Neutrophil (primary cell): ENCODE measurements at regions not wholly inside any gene's neighbourhood (a gene's known extent, or its start where the extent isn't known, plus 50 kb on each side); places are given as distances from the start of the nearest gene placed in this dataset.

Source experiments
- H3K27ac ChIP-seq: fragments of 200-600 bp; sonication (generic); 2 replicates; pipeline ENCODE4 v1.5.1; 2016; ENCODE audit warnings: mild to moderate bottlenecking, moderate library complexity
- H3K27me3 ChIP-seq: fragments of 200-600 bp; sonication (generic); 2 replicates; pipeline ENCODE4 v1.6.0; 2016; ENCODE audit warnings: mild to moderate bottlenecking
- H3K36me3 ChIP-seq: fragments of 200-600 bp; sonication (generic); 2 replicates; pipeline ENCODE4 v1.5.1; 2017
- H3K4me1 ChIP-seq, 2 experiments: fragments of 200-600 bp in 1 of 2; sonication (generic) in 1 of 2; 1 replicate in 1 of 2; 2 replicates in 1 of 2; pipeline versions ENCODE4 v1.5.1 to v1.6.1; 2013 to 2016; ENCODE audit warnings: low read depth in 1 of 2, low read length in 1 of 2, mild to moderate bottlenecking in 1 of 2, moderate library complexity in 1 of 2; ENCODE audit not compliant: control insufficient read depth in 1 of 2, insufficient read depth in 1 of 2
- H3K4me3 ChIP-seq, 2 experiments: fragments of 200-600 bp in 1 of 2; sonication (generic) in 1 of 2; 1 replicate in 1 of 2; 2 replicates in 1 of 2; pipeline ENCODE4 v1.5.1; 2013 to 2016; ENCODE audit warnings: low read depth in 1 of 2, low read length in 1 of 2, mild to moderate bottlenecking in 1 of 2, moderate library complexity in 1 of 2
- H3K9me3 ChIP-seq: fragments of 200-600 bp; sonication (generic); 2 replicates; pipeline ENCODE4 v1.5.1; 2016
- CTCF ChIP-seq: fragments of 200-600 bp; sonication (generic); IDR thresholded peaks from 2 replicates; pipeline ENCODE4 v1.5.1; 2016; ENCODE audit warnings: antibody characterized with exemption

GRCh38 chr2:176388861-176389260 lies 119.6 kb downstream of the MTX2 start:
- H3K36me3 ChIP-seq, result no peaks in the 10 kb centered on the region
- no peak overlapping the region for H3K27ac ChIP-seq
- H3K4me1 ChIP-seq, result no peaks in the 10 kb centered on the region
- H3K4me3 ChIP-seq, result no peak overlapping the region
- peaks cover 48% of the 10 kb centered on the region for H3K27me3 ChIP-seq
- no peaks in the 10 kb centered on the region for H3K9me3 ChIP-seq
- TF ChIP-seq CTCF, result no peak

- no peak overlapping the region for H3K27ac ChIP-seq
- no peak overlapping the region for H3K4me3 ChIP-seq
- peaks cover 41% of the 10 kb centered on the region for H3K27me3 ChIP-seq
- H3K4me1 ChIP-seq, result no peaks in the 10 kb centered on the region
- TF ChIP-seq CTCF, result no peak
- no peaks in the 10 kb centered on the region for H3K9me3 ChIP-seq
- H3K36me3 ChIP-seq, result no peaks in the 10 kb centered on the region
These were observed 121.3 kb downstream of the MTX2 start for GRCh38 chr2:176390276-176391147.

DNA sequence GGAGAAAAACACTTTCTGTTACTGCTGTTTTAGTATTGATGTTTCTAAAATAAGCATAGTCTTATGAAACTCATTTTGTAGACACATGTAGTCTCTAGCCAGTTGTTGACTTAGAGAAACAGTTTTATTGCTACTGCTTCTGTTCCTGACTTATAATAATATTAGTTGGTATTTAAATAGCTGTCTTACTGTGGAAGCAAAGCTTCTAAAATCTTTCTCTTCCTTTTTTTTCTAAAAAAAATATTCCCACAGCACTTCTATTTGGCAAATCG lies 121.8 kb downstream of the MTX2 start:
- Histone ChIP-seq H3K4me1 (no peaks in the 10 kb centered on the region), H3K27ac (no peak overlapping the region), H3K36me3 (no peaks in the 10 kb centered on the region), H3K9me3 (no peaks in the 10 kb centered on the region), H3K4me3 (no peak overlapping the region), H3K27me3 (peaks cover 41% of the 10 kb centered on the region)
- TF ChIP-seq CTCF, result no peak

DNA sequence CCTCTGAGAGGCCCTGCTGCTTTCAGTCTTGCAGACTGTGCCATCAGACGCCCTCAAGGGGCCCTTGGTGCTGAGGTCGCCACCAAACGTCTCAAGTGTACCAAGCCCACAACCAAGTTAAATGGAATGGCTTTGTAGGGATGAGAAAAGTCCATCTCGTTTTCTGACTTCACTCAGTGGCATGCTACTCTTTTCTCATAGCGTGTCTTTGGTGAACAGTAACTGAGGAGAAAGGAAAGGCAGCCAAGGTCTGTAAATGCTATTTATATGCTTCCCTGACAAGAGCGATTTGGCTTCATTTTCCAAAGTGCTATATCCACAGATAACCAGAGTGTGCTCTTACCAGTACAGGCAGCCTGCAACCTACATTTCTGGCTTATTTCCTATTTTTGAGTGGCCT lies 123.0 kb downstream of the MTX2 start:
- Histone ChIP-seq H3K9me3 (no peaks in the 10 kb centered on the region), H3K36me3 (no peaks in the 10 kb centered on the region), H3K27ac (no peak overlapping the region)

DNA sequence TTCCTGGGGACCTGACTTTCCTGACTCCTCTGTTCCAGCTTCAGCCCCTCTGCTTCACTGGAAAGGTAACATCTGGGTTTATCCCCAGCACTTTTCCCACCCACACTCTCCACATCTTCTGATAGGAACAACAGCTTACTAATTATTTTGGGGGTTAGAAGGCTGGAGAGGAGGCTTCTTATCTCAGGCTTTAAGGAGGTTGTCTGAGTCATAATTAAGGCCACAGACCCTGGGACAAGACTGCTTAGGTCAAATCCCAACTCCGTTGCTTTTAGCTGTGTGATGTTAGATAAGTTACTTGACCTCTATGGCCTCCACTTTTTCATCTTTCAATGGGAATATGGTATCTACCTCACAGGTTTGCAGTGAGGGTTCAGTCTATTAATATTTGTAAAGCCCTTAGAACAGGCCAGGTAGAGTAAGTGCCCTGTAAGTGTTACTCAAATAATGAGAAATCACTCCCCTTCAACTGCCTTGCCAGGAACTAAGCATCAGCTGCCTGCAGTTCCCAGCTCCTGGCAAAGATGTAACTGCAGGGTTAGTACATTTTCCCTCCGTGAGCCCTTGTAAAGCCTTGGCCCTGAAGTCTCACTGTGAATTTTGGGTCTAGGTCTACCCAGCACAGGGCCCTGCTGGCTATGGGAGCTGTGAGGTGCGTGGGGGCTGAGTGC lies 123.6 kb downstream of the MTX2 start:
- Histone ChIP-seq H3K4me3 (no peak overlapping the region), H3K27ac (no peak overlapping the region), H3K4me1 (no peaks in the 10 kb centered on the region), H3K27me3 (peaks cover 43% of the 10 kb centered on the region), H3K36me3 (no peaks in the 10 kb centered on the region), H3K9me3 (no peaks in the 10 kb centered on the region)
- TF ChIP-seq CTCF, result no peak

More for the DNA sequence above, 123.0 kb downstream of the MTX2 start:
- no peak for TF ChIP-seq CTCF
- Histone ChIP-seq H3K27me3 (peaks cover 45% of the 10 kb centered on the region), H3K4me3 (no peak overlapping the region), H3K4me1 (no peaks in the 10 kb centered on the region)
